NOMO-1 treated with DMSO at 0.1 percent for 48 hours (cell line): ENCODE measurements at regions not wholly inside any gene's neighbourhood (a gene's known extent, or its start where the extent isn't known, plus 50 kb on each side); places are given as distances from the start of the nearest gene placed in this dataset.
A peak's percentile ranks its signal among the peaks of the same experiment; 100 is the strongest.

Experiments used
- DNase-seq: peaks from one replicate; lab custom pipeline; 2025; ENCODE audit not compliant: unreplicated experiment; lab: John Stamatoyannopoulos, UW

DNA sequence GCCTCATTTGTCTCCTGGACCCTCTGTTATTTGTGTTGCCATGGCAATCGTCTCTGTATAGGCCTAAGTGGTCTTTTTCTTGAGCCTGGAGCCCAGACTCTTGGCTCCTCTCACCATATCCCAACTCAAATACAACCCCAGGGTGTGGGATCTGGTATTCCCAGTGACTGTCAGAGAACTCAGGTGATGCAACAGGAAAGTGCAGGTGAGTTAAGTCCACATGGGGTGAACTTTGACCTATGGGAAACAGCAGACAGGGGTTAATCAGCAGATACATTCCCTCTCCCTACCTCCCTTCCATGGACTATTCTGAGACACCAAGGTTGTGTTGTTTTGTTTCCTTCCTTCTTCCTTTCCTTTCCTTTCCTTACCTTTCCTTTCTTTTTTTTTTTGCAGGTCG lies 130.9 kb upstream of the RPS6KA3 start:
- no peak for DNase-seq

- peak; percentile 75 for DNase-seq
Observed at GRCh38 chrX:20394451-20394850, 127.7 kb upstream of the RPS6KA3 start.

GRCh38 chrX:20393944-20394343 lies 127.2 kb upstream of the RPS6KA3 start:
- no peak for DNase-seq

DNA sequence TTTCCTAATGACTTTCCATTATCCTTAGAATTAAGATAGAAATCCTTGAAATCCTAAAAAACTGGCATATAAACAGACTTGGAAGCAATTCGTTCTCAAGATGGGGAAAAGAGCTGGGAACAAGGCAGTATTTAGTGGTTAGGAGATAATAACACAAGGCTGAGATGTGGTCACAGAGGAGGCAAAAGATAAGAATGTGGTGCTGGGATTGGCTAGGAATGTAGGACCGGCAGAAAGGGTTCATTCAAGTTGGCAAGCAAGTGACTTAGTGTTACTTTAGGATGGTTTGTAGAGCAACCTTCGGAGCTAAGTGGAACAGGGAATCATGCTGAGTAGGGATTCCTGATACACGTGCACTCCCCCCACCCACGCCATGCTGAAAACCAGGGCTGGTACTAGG lies 121.9 kb upstream of the RPS6KA3 start:
- DNase-seq: no peak

- DNase-seq: no peak
Observed at GRCh38 chrX:20383477-20383876, 116.8 kb upstream of the RPS6KA3 start.

GRCh38 chrX:20382518-20383297 lies 116.0 kb upstream of the RPS6KA3 start:
- DNase-seq: no peak

GRCh38 chrX:20382082-20382481 lies 115.4 kb upstream of the RPS6KA3 start:
- no peak for DNase-seq

DNA sequence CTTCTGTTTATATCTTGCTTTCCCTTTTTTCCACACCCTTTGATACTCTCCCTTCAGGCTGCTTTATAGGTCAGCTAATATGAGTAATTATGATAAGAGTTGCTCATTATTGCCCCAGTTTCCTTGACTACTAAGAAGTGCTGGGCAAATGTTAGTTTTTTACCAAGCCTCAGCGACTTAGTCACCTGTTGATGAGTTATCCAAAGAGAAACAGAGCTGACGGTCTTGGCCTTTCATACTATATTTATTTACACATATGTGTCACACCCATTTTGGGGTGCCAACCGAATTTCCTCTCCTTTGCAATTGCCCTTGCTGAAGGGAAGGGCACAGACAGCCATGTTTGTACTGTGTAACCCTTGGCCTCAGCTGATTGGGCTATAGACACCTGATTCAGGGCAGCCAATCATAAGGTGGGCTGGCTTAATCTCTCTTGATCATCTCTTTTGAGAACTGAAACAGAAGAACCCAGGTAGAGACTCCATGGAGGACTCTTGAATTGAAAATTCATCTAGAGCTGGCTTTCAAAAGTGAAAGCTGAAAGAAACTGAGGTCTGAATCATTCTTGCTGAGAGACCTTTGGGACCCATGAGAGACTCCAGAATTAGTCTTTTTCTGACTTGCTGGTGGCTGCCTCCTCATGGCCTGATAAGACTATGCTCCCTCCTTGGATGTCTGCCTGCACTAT lies 111.7 kb upstream of the RPS6KA3 start:
- no peak for DNase-seq

- peak; percentile 92 for DNase-seq
Observed at GRCh38 chrX:20374900-20375438, 108.3 kb upstream of the RPS6KA3 start.

DNA sequence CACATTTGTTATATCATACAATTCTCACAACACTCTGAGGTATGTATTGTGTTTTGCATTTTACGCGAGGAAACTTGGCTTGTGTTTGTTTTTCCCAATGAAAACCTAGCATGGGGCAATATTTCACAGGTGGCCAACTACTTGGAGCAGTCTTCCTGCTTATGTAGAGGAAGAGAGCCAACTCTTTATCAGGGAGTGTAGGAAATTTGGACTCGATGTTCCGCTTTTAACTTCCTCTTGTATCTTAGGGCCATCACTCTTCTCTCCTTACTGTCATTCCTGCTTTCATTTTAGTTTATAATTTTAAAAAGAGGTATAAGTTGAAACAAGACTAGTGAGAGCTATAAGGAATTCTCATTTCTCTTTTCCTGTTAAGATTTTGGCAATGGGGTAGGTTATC lies 107.7 kb upstream of the RPS6KA3 start:
- peak; percentile 41 for DNase-seq

- DNase-seq: no peak
Observed at GRCh38 chrX:20373063-20373462, 106.4 kb upstream of the RPS6KA3 start.

DNA sequence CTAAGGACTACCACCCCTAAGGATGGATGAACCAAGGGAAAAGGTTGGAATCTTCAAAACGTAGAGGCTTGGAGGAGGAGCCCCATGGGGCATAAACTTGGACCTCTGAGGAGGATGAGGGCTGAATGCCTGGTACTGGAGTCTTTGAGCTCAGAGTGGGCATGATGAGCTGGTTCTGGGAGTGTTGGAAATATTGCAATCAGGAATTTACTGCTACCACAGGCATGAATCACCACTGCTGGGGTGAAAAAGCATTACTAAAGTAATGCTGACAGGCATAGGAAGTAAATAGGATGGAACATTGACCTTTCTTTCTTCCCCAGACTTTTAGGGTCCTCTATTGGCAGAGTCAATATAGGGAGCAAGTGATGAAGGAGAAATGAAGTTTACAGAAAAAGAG lies 105.8 kb upstream of the RPS6KA3 start:
- DNase-seq: no peak

GRCh38 chrX:20369468-20369867 lies 102.8 kb upstream of the RPS6KA3 start:
- no peak for DNase-seq

DNA sequence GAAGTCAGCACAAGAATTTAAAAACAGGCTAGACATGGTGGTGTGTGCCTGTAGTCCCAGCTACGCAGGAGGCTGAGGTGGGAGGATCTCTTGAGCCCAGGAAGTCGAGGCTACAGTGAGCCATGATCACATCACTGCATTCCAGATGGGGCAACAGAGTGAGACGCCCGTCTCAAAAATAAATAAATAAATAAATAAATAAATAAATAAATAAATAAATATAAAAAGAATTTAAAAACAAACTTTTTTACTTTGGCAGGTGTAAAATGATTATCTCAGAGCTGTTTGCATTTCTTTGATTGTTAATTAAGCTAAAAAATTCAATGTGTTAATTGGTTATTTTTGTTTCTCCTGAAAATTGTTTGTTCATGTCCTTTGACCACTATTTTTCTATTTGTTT lies 97.5 kb upstream of the RPS6KA3 start:
- no peak for DNase-seq

GRCh38 chrX:20363275-20363674 lies 96.6 kb upstream of the RPS6KA3 start:
- DNase-seq: no peak

- peak; percentile 63 for DNase-seq
Observed at GRCh38 chrX:20362268-20363267, 95.9 kb upstream of the RPS6KA3 start.

GRCh38 chrX:20361890-20362262 lies 95.2 kb upstream of the RPS6KA3 start:
- no peak for DNase-seq

- no peak for DNase-seq
Observed at GRCh38 chrX:20361081-20361889, 94.6 kb upstream of the RPS6KA3 start.

GRCh38 chrX:20355187-20355586 lies 88.5 kb upstream of the RPS6KA3 start:
- no peak for DNase-seq

DNA sequence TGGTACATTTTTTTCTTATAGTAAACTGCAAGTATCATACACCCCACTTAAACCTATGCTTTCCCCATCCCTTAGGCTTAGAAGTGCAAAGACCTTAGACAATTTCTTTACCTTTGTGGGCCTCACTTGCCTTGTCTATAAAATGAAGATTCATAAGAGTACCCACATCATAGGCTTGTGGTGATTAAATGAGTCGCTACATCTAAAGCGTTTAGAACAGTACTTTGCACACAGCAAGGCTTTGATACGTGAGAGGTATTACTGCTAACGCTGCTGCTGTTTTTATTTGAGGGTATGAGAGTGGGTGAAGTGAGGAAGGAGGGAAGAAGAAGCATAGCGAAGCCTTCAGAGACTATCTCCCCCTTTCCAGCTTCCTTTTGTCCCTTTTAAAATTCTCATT lies 87.8 kb upstream of the RPS6KA3 start:
- DNase-seq: no peak
